Upper lobe of left lung (tissue), 4 donors: ENCODE measurements at regions not wholly inside any gene's neighbourhood (a gene's known extent, or its start where the extent isn't known, plus 50 kb on each side); places are given as distances from the start of the nearest gene placed in this dataset.

Experiments
- EP300 ChIP-seq, 4 donors: sonication (generic); formaldehyde crosslinking; IDR thresholded peaks; one replicate each; pipeline ENCODE4 v1.5.1; 2017; ENCODE audit warnings: antibody characterized with exemption in 4 of 4, control low read depth in 2 of 4
- POLR2A ChIP-seq, 4 donors: fragments of 450-650 bp; IDR thresholded peaks; one replicate each; pipeline ENCODE4 v1.5.1; 2016 to 2017; ENCODE audit warnings: antibody characterized with exemption in 4 of 4, mild to moderate bottlenecking in 2 of 4
- POLR2AphosphoS5 ChIP-seq, 2 donors: sonication (generic); formaldehyde crosslinking; IDR thresholded peaks; one replicate each; pipeline ENCODE4 v1.5.1; 2017; ENCODE audit warnings: antibody characterized with exemption in 2 of 2
- TF ChIP-seq, protein P1 (sequence below), 6 experiments: fragments of 450-650 bp in 4 of 6; fragments of 200-600 bp in 2 of 6; sonication (generic) in 2 of 6; IDR thresholded peaks; one replicate each; pipeline ENCODE4 v1.5.1; 2016 to 2019; ENCODE audit warnings: antibody characterized with exemption in 6 of 6

DNA sequence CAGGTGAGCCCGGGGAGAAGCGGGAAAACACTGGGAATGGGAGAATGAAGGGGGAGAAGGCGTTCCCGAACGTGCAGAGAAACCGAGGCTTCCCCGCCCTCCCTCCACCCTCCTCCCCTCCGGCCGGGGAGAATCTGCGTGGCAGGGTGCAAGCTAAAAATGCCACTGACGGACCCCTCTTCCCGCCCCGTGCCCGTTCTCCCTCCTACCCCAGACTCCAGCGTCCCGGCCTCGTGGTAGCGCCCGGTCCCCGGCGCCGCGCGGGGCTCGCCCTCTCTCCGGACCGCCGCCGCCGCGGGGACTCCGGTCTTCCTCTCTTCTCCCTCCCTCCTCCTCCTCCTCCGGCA is 81.6 kb upstream of the AK4 start:
- TF ChIP-seq, protein P1, sequence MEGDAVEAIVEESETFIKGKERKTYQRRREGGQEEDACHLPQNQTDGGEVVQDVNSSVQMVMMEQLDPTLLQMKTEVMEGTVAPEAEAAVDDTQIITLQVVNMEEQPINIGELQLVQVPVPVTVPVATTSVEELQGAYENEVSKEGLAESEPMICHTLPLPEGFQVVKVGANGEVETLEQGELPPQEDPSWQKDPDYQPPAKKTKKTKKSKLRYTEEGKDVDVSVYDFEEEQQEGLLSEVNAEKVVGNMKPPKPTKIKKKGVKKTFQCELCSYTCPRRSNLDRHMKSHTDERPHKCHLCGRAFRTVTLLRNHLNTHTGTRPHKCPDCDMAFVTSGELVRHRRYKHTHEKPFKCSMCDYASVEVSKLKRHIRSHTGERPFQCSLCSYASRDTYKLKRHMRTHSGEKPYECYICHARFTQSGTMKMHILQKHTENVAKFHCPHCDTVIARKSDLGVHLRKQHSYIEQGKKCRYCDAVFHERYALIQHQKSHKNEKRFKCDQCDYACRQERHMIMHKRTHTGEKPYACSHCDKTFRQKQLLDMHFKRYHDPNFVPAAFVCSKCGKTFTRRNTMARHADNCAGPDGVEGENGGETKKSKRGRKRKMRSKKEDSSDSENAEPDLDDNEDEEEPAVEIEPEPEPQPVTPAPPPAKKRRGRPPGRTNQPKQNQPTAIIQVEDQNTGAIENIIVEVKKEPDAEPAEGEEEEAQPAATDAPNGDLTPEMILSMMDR (IDR thresholded peaks at IDR 0.05) = no peak
- TF ChIP-seq POLR2A (IDR thresholded peaks at IDR 0.05) (peak in 1 of 4 donors; percentile 76), EP300 (IDR thresholded peaks at IDR 0.05) (no peak), POLR2AphosphoS5 (IDR thresholded peaks at IDR 0.05) (no peak)
